Gastrocnemius medialis (tissue), 4 donors: ENCODE measurements at regions not wholly inside any gene's neighbourhood (a gene's known extent, or its start where the extent isn't known, plus 50 kb on each side); places are given as distances from the start of the nearest gene placed in this dataset.

Experiments used
- ATAC-seq, 2 donors: fragments of 150-250 bp; one replicate each; pipeline ENCODE4 v1.9.1; 2016
- DNase-seq, 2 donors: peaks; one replicate each; pipeline ENCODE4 v3.0.0-alpha.2; 2019
- H3K27ac ChIP-seq, 4 donors: fragments of 200-600 bp; sonication (generic); 1 replicate in 1 of 4; 2 replicates in 3 of 4; pipeline ENCODE4 v1.5.1; 2016 to 2018; ENCODE audit warnings: mild to moderate bottlenecking in 2 of 4, moderate library complexity in 1 of 4
- H3K27me3 ChIP-seq, 3 donors: fragments of 200-600 bp; sonication (generic) in 2 of 3; 1 replicate in 1 of 3; 2 replicates in 2 of 3; pipeline versions ENCODE4 v1.5.1 to v1.6.0; 2016 to 2019; ENCODE audit warnings: mild to moderate bottlenecking in 1 of 3, moderate library complexity in 1 of 3
- H3K36me3 ChIP-seq, 2 donors: fragments of 200-600 bp; sonication (generic) in 1 of 2; one replicate each; pipeline ENCODE4 v1.5.1; 2017 to 2018
- H3K4me1 ChIP-seq, 2 donors: fragments of 200-600 bp; sonication (generic) in 1 of 2; one replicate each; pipeline ENCODE4 v1.5.1; 2016 to 2017; ENCODE audit warnings: mild to moderate bottlenecking in 2 of 2
- H3K4me3 ChIP-seq, 4 donors: fragments of 200-600 bp; sonication (generic) in 3 of 4; 1 replicate in 1 of 4; 2 replicates in 3 of 4; pipeline ENCODE4 v1.5.1; 2016 to 2019; ENCODE audit warnings: mild to moderate bottlenecking in 2 of 4
- H3K9me3 ChIP-seq, 3 donors: fragments of 200-600 bp; sonication (generic) in 2 of 3; 1 replicate in 1 of 3; 2 replicates in 2 of 3; pipeline ENCODE4 v1.5.1; 2016 to 2019
- POLR2A ChIP-seq, 2 donors: fragments of 450-650 bp; IDR thresholded peaks; one replicate each; pipeline ENCODE4 v1.6.1; 2017; ENCODE audit warnings: antibody characterized with exemption in 2 of 2, mild to moderate bottlenecking in 2 of 2, moderate library complexity in 2 of 2
- in situ Hi-C, 4 donors: fragments of 200-750 bp; cut with MboI; loops; one replicate each; pipeline versions ENCODE4 v1.15.0 to v1.8.0; 2017; ENCODE audit warnings: low sequenced_read_pairs in 4 of 4
- intact Hi-C: fragments of 100-400 bp; cut with DNase I; formaldehyde crosslinking; loops from one replicate; pipeline ENCODE4 v1.15.1; 2023; ENCODE audit warnings: low total_unique reads
- TF ChIP-seq, protein P1 (sequence below), 5 experiments: fragments of 450-650 bp in 3 of 5; fragments of 200-600 bp in 2 of 5; sonication (generic) in 2 of 5; IDR thresholded peaks in 4 of 5; conservative IDR thresholded peaks in 1 of 5; 1 replicate in 4 of 5; 2 replicates in 1 of 5; pipeline ENCODE4 v1.5.1; 2016 to 2019; ENCODE audit warnings: antibody characterized with exemption in 5 of 5, mild to moderate bottlenecking in 3 of 5, moderate library complexity in 3 of 5

DNA sequence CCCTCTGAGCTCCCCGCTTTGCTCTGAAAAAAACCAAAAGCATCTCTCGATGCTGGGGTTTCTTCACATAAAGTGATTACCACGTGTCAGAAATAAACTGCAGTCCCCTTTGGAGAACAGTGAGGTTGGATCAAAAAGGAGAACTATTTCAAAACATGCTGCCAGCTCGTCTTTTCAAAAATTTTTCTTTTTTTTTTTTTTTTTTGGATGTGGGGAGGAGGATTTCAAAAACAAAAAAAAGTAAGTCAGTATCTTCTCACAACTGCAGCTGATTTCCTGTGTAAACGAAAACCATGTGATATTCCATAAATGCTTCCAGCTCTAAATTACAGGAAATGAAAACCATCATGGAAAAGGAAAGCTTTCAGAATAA is 155.0 kb upstream of the LYZL2 start:
- peaks cover 3 to 12% of the 10 kb centered on the region in 2 donors for H3K4me1 ChIP-seq
- peak overlapping the region; percentile 55 to 91 (median 77) for H3K4me3 ChIP-seq
- no peaks in the 10 kb centered on the region for H3K36me3 ChIP-seq
- H3K9me3 ChIP-seq, result no peaks in the 10 kb centered on the region
- H3K27ac ChIP-seq, result peak overlapping the region; percentile 82 to 90 (median 87)
- H3K27me3 ChIP-seq, result no peaks in the 10 kb centered on the region
- intact Hi-C loops, result loop anchor here (1.0 to 10.0 kb wide), 6 partner anchors 246 to 1024 kb away; partner anchors contain the start of genes ZEB1 and ZNF438
- in situ Hi-C loops, result loop anchor here (10.0 to 25.0 kb wide), 6 partner anchors 250 to 1030 kb away; partner anchors contain the start of genes ZEB1 (in 4 of the 4) and ZNF438 (in 1 of the 4)
- ATAC-seq (peak; percentile 32 to 35), DNase-seq (no peak)
- no peak for TF ChIP-seq POLR2A (IDR thresholded peaks at IDR 0.05)
- TF ChIP-seq, protein P1, sequence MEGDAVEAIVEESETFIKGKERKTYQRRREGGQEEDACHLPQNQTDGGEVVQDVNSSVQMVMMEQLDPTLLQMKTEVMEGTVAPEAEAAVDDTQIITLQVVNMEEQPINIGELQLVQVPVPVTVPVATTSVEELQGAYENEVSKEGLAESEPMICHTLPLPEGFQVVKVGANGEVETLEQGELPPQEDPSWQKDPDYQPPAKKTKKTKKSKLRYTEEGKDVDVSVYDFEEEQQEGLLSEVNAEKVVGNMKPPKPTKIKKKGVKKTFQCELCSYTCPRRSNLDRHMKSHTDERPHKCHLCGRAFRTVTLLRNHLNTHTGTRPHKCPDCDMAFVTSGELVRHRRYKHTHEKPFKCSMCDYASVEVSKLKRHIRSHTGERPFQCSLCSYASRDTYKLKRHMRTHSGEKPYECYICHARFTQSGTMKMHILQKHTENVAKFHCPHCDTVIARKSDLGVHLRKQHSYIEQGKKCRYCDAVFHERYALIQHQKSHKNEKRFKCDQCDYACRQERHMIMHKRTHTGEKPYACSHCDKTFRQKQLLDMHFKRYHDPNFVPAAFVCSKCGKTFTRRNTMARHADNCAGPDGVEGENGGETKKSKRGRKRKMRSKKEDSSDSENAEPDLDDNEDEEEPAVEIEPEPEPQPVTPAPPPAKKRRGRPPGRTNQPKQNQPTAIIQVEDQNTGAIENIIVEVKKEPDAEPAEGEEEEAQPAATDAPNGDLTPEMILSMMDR (IDR thresholded peaks at IDR 0.05 in 4 of 5, conservative IDR thresholded peaks at IDR 0.05 in 1 of 5), result no peak

DNA sequence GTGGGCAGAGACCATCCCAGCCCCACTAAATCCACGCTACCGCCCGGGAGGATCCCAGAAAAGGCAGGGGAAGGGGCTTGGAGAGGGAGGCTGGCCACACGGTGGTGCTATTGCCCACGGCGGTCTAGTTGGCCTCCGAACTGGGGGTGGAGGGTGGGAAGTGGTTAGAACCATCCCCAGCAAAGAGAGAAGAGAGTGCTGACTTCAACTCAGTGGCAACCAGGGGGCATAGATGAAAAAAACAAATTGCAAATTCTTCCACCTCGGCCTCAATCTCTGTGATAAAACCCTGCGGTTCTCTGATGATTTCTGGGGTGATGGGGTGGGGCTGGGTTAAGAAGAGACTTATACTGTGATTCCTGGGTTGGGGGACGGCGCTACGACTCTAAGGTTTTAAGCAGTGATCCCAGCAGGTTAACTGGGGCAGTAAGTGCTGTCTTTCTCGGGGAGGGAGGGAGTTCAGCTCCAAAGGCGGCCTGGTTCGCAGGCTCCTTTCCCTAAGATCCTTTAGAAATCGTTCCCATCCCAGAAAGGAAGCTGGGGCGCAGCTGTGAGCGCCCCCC is 154.5 kb upstream of the LYZL2 start:
- H3K4me3 ChIP-seq, result peak overlapping the region; percentile 55 to 91 (median 77)
- in situ Hi-C loops (loop anchor here (10.0 to 25.0 kb wide), 6 partner anchors 251 to 1031 kb away; partner anchors contain the start of genes ZEB1 (in 4 of the 4) and ZNF438 (in 1 of the 4)), intact Hi-C loops (loop anchor here (1.0 to 10.0 kb wide), 7 partner anchors 247 to 1025 kb away; partner anchors contain the start of genes ZEB1 and ZNF438)
- ATAC-seq (peak; percentile 68 to 80), DNase-seq (peak; percentile 77 to 81)
- no peaks in the 10 kb centered on the region for H3K36me3 ChIP-seq
- H3K27ac ChIP-seq, result peak overlapping the region; percentile 82 to 90 (median 87)
- TF ChIP-seq POLR2A (IDR thresholded peaks at IDR 0.05), result no peak
- TF ChIP-seq, protein P1 (IDR thresholded peaks at IDR 0.05 in 4 of 5, conservative IDR thresholded peaks at IDR 0.05 in 1 of 5), result peak; percentile 82 to 92 (median 91)
- no peaks in the 10 kb centered on the region for H3K27me3 ChIP-seq
- peaks cover 3 to 12% of the 10 kb centered on the region in 2 donors for H3K4me1 ChIP-seq
- H3K9me3 ChIP-seq, result no peaks in the 10 kb centered on the region

DNA sequence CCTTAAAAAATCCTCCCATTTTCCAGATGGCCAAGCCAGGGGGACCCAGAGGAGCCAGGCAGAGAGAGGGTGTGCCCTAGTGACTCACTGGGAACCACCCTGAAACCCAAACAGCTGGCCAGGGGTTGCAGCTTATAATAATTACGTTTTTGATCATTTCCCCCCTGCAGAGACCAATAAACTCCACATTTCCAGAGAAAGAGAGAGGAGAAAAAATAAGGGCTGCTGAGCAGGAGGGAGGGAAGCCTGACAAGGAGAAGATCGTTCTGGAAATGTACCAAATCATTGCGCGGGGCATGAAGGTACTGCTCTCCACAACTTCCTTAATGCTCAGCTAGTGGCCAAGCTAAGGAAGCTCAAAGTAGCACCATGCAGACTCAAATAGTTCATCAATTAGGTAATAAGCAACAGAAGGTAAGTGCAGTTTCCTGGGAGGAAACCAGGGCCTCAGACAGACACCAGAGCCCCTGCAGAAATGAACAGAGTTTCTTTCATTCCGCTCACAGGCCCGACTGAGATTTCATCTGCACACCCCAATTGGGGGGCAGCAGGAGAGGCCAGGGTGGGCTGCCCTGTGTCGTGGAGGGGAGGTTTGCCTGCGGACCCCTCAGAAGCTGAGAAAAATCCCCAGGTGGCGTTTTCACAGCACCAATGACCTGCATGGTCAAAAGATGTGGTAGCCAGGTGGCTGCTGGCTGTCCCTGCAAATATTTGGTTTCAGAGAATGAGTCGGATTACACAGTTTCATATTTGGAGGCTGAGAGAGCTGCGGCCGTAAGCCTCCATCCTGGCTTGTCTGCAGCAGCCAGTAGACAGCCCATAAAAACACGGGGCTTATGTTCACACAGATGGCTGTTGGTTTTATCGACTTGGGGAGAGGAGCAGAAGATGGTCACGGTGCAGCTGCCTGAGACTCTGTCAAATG is 153.2 kb upstream of the LYZL2 start:
- in situ Hi-C loops (loop anchor here (10.0 to 25.0 kb wide), 6 partner anchors 252 to 1032 kb away; partner anchors contain the start of genes ZEB1 (in 4 of the 4) and ZNF438 (in 1 of the 4)), intact Hi-C loops (loop anchor here (2.0 to 10.0 kb wide), 3 partner anchors 708 to 922 kb away; no protein-coding TSS in a partner anchor)
- Histone ChIP-seq H3K4me3 (no peak overlapping the region), H3K36me3 (no peaks in the 10 kb centered on the region), H3K9me3 (no peaks in the 10 kb centered on the region), H3K4me1 (peaks cover 3 to 12% of the 10 kb centered on the region in 2 donors), H3K27ac (peak overlapping the region; percentile 82 to 90 (median 87)), H3K27me3 (peaks cover 0 to 2% (median 0%) of the 10 kb centered on the region in 3 donors)
- TF ChIP-seq POLR2A (IDR thresholded peaks at IDR 0.05), result no peak
- TF ChIP-seq, protein P1 (IDR thresholded peaks at IDR 0.05 in 4 of 5, conservative IDR thresholded peaks at IDR 0.05 in 1 of 5), result no peak
- ATAC-seq (peak in 1 of 2 donors; percentile 20), DNase-seq (peak in 1 of 2 donors; percentile 49)

DNA sequence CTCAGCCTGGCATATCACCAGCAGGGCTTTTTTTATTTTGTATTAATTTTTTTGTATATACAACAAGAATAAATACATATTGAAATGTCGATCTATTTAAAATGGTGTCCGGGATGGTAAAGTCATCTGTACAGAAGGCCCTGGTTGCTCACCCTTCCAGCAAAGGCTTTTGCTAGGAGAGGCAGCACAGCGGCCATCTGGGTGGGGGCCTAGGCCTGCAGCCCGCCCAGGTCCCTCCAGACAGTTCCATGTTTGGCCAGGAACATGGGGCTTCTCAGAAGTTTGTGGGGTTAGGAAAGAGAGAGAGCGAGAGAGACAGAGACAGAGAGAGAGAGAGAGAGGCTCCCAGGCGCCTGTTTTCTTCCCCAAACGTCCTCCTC is 152.6 kb upstream of the LYZL2 start:
- Histone ChIP-seq H3K36me3 (no peaks in the 10 kb centered on the region), H3K4me3 (no peak overlapping the region), H3K9me3 (no peaks in the 10 kb centered on the region), H3K4me1 (peaks cover 3 to 12% of the 10 kb centered on the region in 2 donors), H3K27me3 (peaks cover 0 to 2% (median 0%) of the 10 kb centered on the region in 3 donors), H3K27ac (peak overlapping the region; percentile 82 to 90 (median 87))
- in situ Hi-C loops (loop anchor here (10.0 to 25.0 kb wide), 6 partner anchors 253 to 1033 kb away; partner anchors contain the start of genes ZEB1 (in 4 of the 4) and ZNF438 (in 1 of the 4)), intact Hi-C loops (loop anchor here (2.0 to 10.0 kb wide), 3 partner anchors 709 to 923 kb away; no protein-coding TSS in a partner anchor)
- no peak for DNase-seq
- no peak for ATAC-seq
- TF ChIP-seq, protein P1 (IDR thresholded peaks at IDR 0.05 in 4 of 5, conservative IDR thresholded peaks at IDR 0.05 in 1 of 5), result no peak
- TF ChIP-seq POLR2A (IDR thresholded peaks at IDR 0.05), result no peak
